Erythroblast (primary cell): ENCODE measurements at regions not wholly inside any gene's neighbourhood (a gene's known extent, or its start where the extent isn't known, plus 50 kb on each side); places are given as distances from the start of the nearest gene placed in this dataset.

ENCODE experiments used
- DNase-seq, 2 experiments: peaks; one replicate each; lab custom pipeline; 2025; lab: John Stamatoyannopoulos, UW
- GATA1 ChIP-seq: IDR thresholded peaks from 2 replicates; pipeline ENCODE4 v1.6.1; 2011; ENCODE audit warnings: low read depth, mild to moderate bottlenecking, control low read depth, low read length, moderate library complexity
- POLR2A ChIP-seq: IDR thresholded peaks from 2 replicates; pipeline ENCODE4 v1.6.1; 2011; ENCODE audit warnings: mild to moderate bottlenecking, low read length

DNA sequence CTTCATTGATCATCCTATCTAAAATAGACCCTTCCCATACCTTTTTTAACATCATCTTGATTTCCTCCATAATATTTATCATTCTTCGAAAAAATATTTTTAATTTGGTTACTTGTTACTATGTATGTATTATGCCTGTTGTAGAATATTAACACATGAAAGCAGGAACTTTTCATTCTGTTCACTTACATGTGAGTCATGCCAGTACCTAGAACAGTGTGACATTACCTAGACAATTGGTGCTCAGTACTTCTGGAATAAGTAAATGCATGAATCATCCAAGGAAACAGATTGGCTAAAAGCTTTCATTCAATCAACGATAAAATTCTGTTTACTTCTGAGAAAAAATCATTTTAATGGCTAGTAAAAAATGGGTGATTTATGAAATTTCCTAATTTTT is 76.4 kb downstream of the CXXC4 start:
- TF ChIP-seq GATA1 (no peak), POLR2A (no peak)
- no peak for DNase-seq

GRCh38 chr4:104417357-104417882 is 77.3 kb downstream of the CXXC4 start:
- DNase-seq, result no peak

DNA sequence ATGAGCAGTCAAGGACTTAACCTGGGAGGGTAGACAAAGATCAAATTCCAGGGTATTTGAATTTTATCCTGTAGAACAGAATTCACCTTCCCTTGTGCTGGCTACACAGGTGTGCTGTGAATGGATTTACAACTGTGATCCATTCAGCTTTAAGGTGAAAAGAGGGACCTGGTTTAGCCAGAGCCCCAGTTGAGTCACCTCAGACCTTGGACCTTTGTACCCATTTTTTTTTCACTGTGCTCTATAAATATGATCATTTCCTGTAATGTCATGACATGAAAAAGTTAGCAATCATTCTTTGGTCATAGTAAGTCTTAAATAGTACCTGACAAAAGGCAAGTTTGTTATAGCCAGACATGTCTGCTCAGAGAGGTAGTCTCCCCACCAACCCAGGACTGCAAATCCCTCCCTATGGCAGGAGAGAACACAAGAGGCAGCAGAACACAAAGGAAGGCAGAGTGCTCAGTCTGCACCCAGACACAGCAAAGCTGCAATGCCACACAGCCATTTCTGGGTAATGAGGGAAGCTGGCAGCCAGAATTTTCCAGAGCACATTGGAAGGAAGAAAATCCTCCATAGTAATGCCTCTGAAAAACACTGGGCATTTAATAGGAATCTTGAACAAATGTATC is 77.9 kb downstream of the CXXC4 start:
- TF ChIP-seq POLR2A (no peak), GATA1 (no peak)
- DNase-seq, result no peak

More at GRCh38 chr4:104417357-104417882, 77.3 kb downstream of the CXXC4 start:
- TF ChIP-seq GATA1 (no peak), POLR2A (no peak)

- no peak for DNase-seq
- no peak for TF ChIP-seq POLR2A
- TF ChIP-seq GATA1, result no peak
Measured at GRCh38 chr4:104413487-104413886, 81.2 kb downstream of the CXXC4 start.

GRCh38 chr4:104412344-104412743 is 82.3 kb downstream of the CXXC4 start:
- TF ChIP-seq GATA1, result no peak
- no peak for TF ChIP-seq POLR2A
- no peak for DNase-seq

DNA sequence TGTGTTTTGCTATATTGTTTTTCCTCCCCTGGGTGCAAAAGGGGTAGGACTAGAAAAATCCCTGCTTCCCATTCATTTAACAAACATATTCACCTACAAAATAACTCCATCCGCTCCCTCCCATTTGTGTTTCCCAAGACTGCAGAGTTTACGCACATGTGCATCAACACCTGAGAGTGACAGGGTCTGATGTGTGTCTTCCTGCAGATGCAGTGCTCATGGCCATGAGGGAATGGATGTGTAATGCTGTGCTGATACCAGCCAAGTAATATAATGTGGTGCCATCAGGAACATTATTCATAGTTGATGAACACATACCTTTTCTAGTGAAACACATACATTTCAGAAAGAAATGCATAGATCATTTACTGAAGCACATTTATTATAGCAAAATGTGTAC is 83.2 kb downstream of the CXXC4 start:
- TF ChIP-seq GATA1, result no peak
- TF ChIP-seq POLR2A, result no peak
- DNase-seq, result no peak

DNA sequence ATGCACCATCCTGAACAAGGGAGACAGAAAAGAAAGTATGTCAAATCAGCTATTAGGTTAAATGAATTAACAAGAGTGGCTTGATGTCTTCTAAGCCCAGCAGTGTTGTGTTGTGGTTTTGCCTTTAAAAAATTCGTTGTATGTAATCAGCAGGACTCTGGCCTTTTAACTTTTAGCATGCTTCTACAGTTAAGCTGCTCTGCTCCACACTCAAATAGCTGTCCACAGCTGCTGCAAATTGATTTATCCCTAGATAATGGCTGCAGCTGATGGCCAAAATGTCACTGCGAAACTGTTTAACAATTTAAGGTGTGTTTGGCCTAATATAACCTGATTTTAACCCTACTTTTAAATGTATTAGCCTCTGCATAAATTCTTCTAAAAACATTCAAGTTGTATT is 85.8 kb downstream of the CXXC4 start:
- TF ChIP-seq GATA1, result no peak
- TF ChIP-seq POLR2A, result no peak
- no peak for DNase-seq

- DNase-seq, result no peak
- TF ChIP-seq POLR2A (no peak), GATA1 (no peak)
Measured at GRCh38 chr4:104404361-104404760, 90.3 kb downstream of the CXXC4 start.

DNA sequence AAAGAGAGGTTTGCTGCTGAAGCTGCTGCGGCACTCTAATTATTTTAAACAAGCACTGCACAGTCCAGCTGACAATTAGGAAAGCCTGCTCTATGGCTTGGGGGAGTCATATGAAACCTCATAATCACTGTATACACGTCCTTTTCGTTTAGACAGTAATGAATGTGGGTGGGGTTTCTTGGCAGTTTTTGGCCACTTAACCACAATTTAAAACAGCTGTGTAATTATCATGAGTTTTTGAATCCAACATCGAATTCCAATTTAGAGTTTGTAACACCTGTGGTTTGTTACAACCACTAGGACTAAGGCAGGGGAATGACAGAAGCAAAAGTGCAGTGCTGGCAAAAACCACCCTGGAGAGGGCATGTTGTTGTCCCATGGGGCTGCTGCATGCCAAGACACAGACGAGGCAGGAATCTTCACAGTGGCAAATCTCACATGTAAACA is 99.5 kb downstream of the CXXC4 start:
- TF ChIP-seq POLR2A (no peak), GATA1 (no peak)
- DNase-seq, result no peak

DNA sequence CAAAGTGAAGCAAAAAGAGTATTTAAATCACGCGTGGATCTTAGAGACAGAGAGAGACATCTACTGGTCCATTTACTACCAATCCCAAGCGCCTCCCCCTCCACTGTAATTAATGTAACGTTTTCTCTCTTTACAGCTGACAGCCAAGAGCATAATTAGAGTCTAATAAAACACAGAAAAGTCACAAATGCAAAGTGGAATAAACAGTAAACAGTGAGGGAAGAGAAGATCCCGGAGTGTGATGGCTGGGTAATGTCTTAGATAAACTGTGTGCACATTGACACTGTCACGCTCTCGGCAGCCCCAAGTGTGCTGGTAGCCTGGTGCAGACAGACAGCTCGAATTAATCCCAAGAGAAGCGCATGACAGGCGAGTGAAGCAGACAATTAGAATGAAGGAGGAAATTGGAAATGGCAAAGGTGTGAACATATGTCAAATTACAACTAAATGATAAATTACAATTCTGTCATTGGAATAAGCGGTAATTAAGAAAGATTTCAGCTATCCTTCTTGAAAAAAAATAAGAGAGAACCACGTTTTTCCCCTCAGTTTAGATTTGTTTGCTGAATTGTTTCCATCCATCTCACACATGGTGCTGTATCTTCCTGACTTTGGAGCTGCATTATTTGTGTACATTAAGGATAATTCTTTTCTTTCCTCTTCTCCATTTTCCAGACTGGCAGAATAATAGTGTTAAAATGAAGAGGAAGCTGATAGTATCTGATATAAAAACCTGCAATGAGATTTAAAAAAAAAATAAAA is 100.1 kb downstream of the CXXC4 start:
- DNase-seq, result no peak

GRCh38 chr4:104393655-104394324 is 100.9 kb downstream of the CXXC4 start:
- TF ChIP-seq POLR2A (no peak), GATA1 (no peak)
- DNase-seq, result no peak

More for the DNA sequence above, 100.1 kb downstream of the CXXC4 start:
- TF ChIP-seq GATA1 (no peak), POLR2A (no peak)

GRCh38 chr4:104385713-104386112 is 109.0 kb downstream of the CXXC4 start:
- no peak for DNase-seq
- TF ChIP-seq POLR2A (no peak), GATA1 (no peak)

- no peak for TF ChIP-seq GATA1
- no peak for TF ChIP-seq POLR2A
- no peak for DNase-seq
Measured at GRCh38 chr4:104382961-104383360, 111.7 kb downstream of the CXXC4 start.

DNA sequence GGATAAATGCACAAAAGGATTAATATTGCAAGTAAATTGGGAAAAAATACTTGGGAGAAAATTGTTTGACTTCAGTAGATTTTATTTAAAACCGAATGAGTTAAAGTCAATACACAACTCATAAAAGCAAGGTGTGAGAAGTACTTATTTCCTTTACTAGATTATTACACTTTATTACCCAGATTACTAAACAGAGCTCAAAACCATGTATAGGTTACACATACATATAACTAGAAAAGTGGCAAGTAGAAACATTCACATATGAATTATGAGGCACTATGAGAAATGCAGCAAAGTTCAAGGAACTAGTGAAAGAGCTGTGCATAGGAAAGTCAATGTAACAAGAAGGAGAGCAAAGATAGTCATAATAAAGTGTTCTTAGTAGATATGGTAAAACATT is 113.0 kb downstream of the CXXC4 start:
- TF ChIP-seq POLR2A, result no peak
- no peak for TF ChIP-seq GATA1
- no peak for DNase-seq
